SKM-1 (cell line): ENCODE measurements at regions not wholly inside any gene's neighbourhood (a gene's known extent, or its start where the extent isn't known, plus 50 kb on each side); places are given as distances from the start of the nearest gene placed in this dataset.
"Not testable (repeated sequence)": the region's sequence is repeated elsewhere in the genome, so short reads cannot be mapped to it uniquely, and the experiment has no call there.

ENCODE experiments used
- DNase-seq: peaks from one replicate; lab custom pipeline; 2025; ENCODE audit not compliant: unreplicated experiment; lab: John Stamatoyannopoulos, UW

DNA sequence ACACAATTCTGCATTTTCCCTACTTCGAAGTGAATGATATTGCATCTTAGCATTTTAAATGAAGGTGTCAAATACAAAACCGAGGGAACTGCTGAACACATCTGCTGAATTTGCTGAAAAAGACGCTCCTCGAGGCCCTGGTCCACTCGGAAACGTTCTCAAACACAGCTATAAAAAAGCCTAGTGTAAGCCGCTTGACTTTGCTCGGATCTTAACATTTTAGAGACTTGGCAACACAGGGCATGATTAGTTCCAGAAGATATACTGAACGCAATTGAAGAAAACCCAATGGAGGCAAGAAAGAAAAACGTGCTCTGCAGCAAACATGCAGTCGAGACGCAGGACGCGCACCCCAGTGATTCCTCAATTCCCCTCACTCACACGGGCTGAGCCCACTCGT, 506.4 kb upstream of the AMELY start:
- DNase-seq = no peak

DNA sequence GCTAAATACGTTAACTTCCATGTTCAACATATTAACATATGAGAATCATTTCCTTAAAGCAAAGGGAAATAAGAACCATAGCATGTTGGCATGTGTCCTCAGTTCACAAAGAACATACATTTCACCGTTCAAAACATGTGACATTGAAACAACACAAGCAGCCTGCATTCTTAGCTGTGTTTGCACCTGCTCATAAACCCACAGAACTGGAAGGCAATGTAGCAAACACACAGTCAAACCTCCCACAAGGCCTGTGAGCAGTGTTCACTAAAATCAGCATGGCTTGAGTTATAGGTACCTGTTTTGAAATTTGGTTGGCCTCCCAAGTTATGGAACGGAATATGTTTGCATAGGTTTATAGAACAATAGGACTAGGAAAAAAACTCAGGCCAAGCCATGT, 504.9 kb upstream of the AMELY start:
- DNase-seq = no peak

DNA sequence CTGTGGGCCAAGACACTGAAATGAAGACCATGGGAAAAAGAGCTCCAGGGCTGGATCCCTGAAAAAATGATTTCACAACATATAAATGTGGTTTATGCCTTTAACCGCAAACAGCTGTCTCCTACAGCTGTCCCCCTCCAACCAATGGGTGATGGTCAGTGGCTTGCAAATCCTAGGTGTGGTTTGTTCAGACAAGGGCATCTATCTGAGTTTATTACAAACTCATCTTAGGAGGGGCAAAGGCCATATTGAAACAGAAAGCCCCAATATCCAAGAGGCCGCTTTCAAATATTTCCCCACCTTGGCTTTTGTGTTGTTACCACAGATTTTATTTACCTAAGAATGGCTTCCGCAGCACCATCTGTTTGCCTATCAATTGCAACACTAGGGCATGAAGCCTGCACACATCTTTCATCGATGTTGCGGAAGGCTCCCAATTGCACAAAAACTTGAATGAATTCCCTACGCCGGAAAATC, 503.6 kb upstream of the AMELY start:
- DNase-seq = no peak

DNA sequence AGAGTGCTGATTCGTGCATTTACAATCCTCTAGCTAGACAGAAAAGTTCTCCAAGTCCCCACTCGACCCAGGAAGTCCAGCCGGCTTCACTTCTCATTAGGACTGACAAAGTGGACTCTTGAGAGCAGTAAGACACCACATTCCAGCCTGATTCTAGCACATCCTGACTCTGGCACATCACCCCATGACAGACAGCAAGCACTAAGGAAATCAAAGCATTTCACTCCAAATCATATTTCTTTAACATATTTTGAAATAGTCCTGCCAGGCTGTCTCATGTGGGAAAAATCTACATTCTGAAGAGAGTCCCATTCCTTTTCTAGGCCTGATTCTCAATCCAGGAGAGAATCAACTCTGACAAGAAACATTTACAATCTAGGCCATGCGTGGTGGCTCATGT, 478.5 kb upstream of the AMELY start:
- no peak for DNase-seq

DNA sequence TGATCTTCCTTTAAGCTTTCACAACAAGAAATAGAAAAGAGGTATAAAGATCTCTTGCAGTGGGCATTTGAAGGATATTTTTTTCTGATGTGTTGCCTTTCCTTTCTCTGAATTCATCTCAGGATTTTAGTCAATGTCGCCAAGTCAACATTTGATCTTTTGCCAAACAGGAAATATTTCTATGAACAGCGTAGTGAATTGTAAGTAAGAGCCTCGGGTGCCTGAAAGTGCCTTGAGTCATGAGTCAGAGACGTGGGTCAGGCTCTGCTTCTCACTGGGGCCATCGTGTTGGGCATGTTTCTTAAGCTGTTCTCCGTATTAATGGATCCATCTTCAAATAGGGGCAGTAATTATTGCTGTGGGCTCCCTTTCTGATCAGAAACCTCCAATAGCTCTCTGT, 471.4 kb upstream of the AMELY start:
- DNase-seq = no peak

DNA sequence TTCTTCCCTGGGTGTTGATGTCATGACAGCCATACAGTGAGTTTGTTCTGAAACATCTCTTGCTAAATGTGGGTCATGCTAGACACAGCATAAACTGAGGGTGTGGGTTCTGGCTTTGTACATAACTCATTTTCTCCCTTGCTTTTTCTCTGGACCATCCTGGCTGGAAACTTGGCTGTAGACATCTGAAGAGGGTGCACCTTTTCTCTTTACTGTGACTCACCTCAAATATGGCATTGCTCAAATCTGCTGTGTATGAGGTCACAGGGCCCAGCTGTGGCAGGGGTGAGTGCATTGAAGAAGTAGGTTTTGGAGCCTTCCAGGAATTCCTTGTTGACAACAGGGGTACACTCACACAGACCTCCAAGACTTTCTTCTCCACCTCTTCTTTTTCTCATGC, 465.5 kb upstream of the AMELY start:
- no peak for DNase-seq

DNA sequence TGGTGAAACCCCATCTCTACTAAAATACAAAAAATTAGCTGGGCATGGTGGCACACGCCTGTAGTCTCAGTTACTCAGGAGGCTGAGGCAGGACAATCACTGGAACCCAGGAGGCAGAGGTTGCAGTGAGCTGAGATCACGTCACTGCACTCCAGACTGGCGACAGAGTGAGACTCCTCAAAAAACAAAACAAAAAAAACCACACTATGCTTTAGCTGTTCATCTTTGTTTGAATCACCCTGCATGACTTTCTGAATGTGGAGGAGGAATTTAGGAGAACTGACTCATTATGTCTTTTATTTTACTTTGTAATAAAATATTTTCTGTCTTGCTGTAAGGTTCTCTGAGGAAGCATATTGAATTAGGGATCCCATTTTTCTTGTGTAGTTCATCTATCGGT, 462.9 kb upstream of the AMELY start:
- DNase-seq = not testable (repeated sequence)

DNA sequence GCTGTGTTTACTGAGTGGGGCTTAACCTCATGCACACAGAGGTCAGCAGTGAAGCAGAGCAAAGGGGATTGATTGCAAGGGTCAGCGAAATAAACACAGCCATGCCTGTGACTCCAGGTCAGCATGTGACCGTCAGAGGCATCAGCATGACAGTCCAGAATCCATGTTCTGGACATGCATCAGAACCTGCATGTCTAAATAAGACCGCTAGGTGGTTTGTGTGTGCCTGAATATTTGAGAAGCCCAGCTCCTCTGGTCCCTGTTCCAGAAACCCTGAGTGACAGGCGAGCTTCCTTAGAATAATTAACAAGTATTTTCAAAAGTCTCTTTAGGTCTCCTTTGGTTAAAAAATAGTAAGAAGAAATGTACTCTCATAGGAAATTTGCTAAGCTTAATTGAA, 460.4 kb upstream of the AMELY start:
- DNase-seq = not testable (repeated sequence)

DNA sequence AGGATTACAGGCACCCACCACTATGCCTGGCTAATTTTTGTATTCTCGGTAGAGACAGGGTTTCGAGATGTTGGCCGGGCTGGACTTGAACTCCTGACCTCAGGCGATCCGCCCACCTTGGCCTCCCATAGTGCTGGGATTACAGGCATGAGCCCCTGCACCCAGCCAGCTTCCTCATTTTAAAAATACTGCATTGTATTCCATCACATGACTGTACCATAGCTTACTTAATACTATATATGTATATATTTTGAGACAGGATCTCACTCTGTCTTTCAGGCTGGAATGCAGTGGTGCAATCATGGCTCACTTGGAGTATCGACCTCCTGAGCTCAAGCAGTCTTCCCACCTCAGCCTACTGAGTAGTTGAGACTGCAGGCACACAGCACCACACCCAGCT, 459.5 kb upstream of the AMELY start:
- not testable (repeated sequence) for DNase-seq

DNA sequence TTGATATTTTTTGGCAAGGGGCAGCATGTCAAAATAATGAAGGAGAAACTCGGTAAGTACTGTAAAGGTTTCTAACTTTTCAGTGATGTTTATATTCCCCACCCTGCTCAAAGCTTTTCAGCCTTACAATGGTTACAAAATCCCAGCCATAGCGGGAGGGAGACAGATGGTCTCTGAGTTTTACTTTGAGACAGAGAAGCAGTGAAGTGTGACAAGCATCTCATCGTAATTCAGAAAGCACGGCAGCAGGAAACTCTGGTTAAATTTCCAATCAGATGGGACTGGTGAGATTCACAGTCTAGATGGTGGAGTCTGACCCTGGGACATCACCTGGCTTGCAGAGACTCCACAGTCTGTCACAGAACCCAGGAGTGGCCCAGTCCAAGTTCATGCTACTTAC, 448.0 kb upstream of the AMELY start:
- DNase-seq = no peak

DNA sequence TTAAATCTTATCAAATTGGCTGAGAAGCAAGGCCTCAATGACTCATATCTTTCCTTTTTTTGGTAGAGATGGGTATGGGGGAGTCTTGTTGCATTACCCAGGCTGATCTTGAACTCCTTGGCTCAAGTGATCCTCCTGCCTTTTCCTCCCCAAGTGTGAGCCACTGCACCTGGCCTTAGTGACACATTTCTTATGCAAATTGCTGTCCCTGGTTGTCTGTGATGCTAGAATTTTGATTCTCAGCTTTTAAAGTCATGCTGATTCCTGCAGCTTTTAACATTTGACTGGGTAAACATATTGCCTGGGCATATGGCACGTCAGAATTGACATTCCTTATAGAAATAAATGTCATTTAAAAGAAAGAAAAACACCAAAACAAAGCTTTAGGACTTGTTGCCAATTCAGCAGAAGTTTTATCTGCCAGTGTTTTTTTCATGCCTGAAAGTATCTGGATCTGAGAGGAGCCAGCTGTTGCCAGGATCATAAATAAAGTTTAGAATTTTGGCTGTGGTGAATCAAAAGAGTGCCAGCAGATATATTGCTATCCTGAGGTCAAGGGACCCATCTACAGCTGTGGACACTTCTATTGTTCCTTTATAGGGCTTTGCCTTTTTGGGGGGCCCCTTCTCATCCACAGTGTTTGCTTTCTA, 446.7 kb upstream of the AMELY start:
- DNase-seq = no peak

DNA sequence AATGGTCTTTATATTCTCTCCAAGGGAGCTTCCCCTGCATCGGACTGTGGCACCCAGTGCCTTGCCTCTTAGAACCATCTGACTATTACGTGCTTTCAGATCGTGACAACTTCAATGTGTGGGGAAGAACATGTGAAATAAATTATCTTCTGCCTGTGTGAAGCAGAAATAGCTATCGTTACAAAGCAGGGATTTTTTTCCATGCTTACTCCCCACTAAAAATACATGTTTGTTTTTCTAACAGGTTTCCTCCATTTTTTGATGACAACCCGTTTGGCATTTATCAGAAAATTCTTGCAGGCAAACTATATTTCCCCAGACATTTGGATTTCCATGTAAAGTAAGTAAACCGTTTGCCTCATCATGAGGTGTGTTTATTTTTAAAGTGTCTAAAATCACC, 444.3 kb upstream of the AMELY start:
- not testable (repeated sequence) for DNase-seq

DNA sequence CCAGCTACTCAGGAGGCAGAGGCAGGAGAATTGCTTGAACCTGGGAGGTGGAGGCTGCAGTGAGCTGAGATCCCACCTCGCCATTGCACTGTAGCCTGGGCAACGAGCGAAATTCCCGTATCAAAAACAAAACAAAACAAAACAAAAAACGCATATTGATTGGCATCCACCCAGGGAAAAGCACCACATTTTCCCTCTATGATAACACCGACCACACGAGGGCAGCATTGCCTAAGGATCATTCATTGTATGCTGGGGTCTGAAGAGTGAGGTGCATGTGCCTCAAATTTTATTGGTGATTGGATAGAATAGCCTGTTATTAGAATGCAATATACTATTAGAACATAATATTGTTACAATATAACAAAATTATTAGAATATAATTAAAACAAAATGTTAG, 433.1 kb upstream of the AMELY start:
- no peak for DNase-seq

DNA sequence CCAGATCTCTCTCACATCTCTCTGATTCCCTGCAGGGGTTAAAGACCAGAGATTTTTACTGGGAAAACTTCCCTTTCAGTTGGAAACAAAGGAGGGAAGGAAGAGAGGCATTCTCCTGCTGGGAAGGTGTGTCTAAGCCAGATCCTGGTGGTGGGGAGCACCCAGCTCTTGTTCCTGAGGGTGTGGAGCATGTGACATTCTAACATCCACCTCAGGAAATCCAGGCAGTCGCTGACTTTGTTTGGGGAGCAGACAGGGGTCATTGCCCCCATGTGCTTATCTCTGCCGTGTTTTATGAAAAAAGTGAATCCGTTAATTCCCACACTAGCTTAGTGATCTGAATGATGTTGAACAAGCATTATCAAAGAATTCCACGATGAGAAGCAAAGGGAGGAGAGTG, 431.7 kb upstream of the AMELY start:
- DNase-seq = no peak

DNA sequence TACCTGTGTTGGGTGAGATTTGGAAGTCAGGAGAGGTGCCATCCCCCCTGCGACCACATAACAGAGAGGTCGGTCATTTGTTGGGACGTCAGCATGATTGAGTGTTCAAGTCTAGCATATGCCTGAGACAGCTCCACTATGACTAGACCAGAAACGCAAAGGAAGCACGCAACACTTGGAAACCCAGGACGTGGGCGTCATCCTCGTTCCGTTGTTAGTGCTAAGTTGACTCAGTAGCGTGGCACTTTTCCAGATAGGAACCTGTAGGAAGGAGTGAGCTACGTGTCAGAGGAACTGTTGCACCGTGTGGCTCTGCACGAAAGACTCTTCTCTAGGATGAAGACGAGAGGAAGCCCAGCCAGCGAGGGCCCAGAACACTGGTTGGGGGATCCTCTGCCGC, 431.2 kb upstream of the AMELY start:
- not testable (repeated sequence) for DNase-seq

DNA sequence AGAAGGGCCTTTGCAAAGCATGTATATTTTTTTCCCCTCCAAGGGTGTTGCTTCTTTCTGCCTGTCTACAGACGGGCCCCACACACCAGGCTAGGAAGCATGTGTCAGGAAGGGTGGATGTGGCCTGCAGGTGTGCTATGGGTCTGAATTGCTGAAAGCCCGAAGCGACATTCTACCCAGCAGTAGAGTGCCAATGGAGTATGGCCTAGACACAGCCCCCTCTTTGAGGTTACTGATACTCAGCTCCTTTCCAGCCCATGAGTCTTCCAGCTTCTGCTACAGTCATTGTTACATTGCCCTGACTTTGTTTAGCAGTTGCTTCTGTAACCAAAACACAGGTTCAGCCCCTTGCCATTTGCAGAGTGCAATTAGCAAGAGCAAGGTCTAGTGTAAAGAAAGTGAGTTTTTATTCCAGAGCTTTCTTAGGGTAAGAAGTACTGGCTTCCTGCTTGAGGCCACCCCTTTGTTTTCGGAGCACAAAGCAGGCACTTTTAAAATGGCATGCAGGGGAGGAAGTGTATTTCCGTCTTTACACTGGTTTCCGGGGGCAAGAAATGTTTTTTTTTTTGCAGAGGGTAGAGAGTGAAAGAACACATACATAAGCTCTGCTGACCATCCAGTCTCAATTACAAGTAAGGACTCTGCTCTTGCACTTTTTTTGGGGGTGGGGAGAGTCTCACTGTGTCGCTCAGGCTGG, 428.0 kb upstream of the AMELY start:
- DNase-seq = no peak

DNA sequence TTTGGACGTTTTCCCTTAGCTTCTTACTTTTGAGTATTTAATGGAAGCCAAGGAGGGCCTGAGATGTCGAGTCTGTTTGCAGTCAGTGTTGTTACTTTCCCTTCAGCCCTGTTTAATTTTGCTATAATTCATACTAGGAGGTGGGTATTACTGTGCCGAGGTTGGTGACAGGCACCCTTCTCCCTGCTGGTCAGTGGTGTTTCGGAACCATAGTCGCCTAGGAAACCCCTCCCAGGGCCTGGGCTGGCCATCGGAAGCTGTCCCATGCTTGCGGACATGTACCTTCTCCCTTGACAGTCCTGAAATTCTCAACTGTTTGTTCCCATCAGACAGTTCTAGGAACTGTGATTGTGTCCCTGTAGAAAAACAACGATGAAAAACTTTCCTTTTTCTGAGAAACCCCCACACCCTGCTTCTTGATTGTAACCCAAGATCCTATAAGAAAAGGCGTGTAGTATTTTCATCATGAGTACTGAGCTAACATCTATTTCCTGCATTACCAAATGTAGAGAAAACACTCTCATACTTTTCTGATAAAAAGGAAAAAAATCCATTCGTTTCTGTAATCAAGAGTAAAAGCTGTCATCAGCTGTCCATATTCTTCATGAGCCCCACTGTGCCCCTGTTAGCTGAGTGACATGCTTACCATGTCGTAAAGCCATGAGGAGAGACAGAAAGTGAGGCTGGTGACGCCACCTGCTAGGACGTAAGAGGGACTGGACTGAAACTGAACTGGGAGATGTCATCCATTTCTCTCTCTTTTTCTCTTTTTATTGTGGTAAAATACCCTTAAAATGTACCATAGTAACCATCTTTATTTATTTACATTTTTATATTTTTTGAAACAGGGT, 424.7 kb upstream of the AMELY start:
- no peak for DNase-seq

DNA sequence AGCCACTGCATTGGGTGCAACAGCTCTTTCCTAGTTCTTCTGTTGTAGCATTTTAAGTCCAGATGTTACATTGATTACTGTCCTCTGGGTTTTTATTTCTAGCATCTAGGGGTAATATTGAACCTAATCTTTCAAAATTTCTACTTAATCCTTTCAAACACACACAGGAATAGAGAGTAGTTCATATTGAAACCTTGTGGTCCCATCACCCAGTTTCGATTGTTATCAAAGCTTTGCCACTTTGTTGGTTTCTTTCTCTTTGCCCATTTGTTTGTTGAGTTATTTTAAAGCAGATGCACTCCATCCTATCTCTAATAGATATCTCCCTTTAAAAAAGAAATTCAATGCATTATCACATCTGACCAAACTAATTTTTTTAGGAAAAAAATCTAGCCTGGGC, 422.9 kb upstream of the AMELY start:
- DNase-seq = no peak

DNA sequence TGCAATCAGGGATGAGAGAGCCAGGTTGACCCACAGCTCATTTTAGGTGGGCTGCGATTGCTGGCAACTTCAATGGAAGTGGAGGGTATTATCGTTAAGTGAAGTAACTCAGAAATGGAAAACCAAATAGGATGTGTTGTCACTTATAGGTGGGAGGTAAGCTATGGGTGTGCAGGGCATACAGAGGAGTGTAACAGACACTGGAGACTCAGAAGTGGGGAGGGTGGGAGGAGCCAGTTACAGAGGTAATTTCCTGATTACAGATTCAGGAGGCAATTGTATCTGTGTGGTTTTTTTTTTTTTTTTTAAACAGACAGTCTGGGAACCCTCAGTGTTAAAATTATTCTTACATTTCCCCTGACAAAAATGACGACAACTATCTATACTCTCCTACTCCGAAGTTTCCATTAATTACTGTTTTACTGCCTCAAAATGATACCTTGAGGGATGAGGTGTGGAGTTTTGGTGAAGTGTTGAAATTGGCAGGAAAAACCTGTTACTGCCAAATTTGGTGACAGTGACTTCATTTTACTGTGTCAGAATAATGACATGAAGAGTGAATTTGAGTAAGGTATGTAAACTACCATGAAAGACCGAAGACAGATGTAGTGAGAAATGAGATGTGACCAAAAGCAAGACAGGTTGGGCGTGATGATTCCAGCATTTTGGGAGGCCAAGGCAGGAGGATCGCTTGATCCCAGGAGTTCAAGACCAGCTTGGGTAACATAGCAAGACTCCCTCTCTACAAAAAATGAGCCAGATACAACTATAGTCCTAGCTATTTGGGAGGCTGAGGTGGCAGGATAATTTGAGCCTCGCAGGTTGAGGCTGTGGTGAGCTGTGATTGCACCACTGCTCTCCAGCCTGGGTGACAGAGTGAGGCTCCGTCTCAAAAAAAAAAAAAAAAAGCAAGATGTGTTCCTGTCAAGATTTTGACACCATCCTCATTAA, 415.0 kb upstream of the AMELY start:
- DNase-seq = no peak

DNA sequence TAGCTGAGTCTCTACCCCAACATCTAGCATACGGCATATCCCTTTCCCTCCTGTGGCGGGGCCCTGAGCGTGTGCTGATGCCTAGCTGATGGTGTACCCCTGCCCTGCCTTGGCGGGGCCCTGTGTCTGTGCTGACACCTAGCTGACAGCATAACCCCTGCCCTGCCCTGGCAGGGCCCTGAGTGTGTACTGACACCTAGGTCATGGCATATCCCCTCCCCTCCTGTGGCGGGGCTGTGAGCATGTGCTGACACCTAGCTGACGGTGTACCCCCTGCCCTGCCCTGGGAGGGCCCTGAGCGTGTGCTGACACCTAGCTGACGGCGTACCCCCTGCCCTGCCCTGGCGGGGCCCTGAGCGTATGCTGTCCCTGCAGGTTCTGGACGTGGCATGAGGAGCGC, 414.0 kb upstream of the AMELY start:
- DNase-seq = no peak

DNA sequence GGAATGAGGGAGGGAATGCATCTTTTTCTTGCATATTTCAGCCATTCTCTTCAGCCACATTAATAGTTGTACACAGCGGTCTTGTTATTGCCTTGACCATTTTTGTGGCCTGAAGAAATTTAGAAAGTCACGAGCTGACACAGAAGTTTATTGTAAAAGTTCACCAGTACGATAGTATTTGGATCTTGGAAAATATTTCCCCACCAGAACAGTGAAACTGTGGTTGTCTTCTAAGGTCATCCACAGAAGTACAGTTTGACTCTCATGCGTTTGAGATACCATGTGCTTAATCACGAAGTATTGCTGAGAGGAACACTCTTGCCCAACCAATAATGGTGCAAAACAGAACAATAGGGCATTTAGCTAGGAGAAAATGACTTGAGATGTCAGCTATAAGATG, 409.2 kb upstream of the AMELY start:
- DNase-seq = no peak
